SK-N-SH (cell line): ENCODE measurements at regions not wholly inside any gene's neighbourhood (a gene's known extent, or its start where the extent isn't known, plus 50 kb on each side); places are given as distances from the start of the nearest gene placed in this dataset.

Experiments used
- CTCF ChIA-PET: fragments of 300-600, 350-600 bp; formaldehyde crosslinking; extraction: SDS; loops from one replicate; lab custom pipeline; 2021; lab: Yijun Ruan, JAX
- POLR2A ChIA-PET: fragments of 350-600 bp; sonication (Branson Sonifier 250); formaldehyde crosslinking; extraction: SDS; loops from one replicate; lab custom pipeline; 2020; ENCODE audit warnings: antibody characterized with exemption, inconsistent platforms; lab: Yijun Ruan, JAX
- DNase-seq: peaks from one replicate; pipeline ENCODE4 v3.0.0; 2012
- H2AFZ ChIP-seq: fragments of 200-600 bp; sonication (generic); 2 replicates; pipeline ENCODE4 v1.8.1; 2016; ENCODE audit warnings: antibody characterized with exemption, mild to moderate bottlenecking, low read depth
- H3F3A ChIP-seq: fragments of 200-600 bp; sonication (generic); replicated peaks from 2 replicates; pipeline ENCODE3; 2016; ENCODE audit warnings: antibody characterized with exemption, mild to moderate bottlenecking; ENCODE audit not compliant: insufficient read depth
- H3K27ac ChIP-seq, 2 experiments: fragments of 200-500 bp in 1 of 2; fragments of 200-600 bp in 1 of 2; sonication (Bioruptor generic) in 1 of 2; sonication (generic), shearing (Covaris generic) in 1 of 2; 2 replicates each; pipeline versions ENCODE4 v1.5.1 to v1.6.1; 2014 to 2016; ENCODE audit warnings: low read depth in 2 of 2, inconsistent platforms in 1 of 2, low read length in 1 of 2, mild to moderate bottlenecking in 1 of 2, mixed read lengths in 1 of 2
- H3K27me3 ChIP-seq: fragments of 200-600 bp; sonication (generic), shearing (Covaris generic); 2 replicates; pipeline ENCODE4 v1.6.1; 2016; ENCODE audit warnings: mixed run types; ENCODE audit not compliant: insufficient read depth
- H3K36me3 ChIP-seq, 2 experiments: fragments of 200-500 bp in 1 of 2; fragments of 200-600 bp in 1 of 2; sonication (Bioruptor generic) in 1 of 2; sonication (generic) in 1 of 2; replicated peaks in 1 of 2; 2 replicates each; pipeline versions ENCODE3 to v1.5.1; 2014 to 2016; ENCODE audit warnings: low read length in 1 of 2, mild to moderate bottlenecking in 1 of 2; ENCODE audit not compliant: insufficient read depth in 2 of 2, control insufficient read depth in 1 of 2
- H3K4me1 ChIP-seq, 2 experiments: fragments of 200-500 bp in 1 of 2; fragments of 200-600 bp in 1 of 2; sonication (Bioruptor generic) in 1 of 2; sonication (generic), shearing (Covaris generic) in 1 of 2; 2 replicates each; pipeline versions ENCODE4 v1.5.1 to v1.6.1; 2014 to 2016; ENCODE audit warnings: low read depth in 1 of 2, low read length in 1 of 2, mixed run types in 1 of 2; ENCODE audit not compliant: insufficient read depth in 2 of 2, control insufficient read depth in 1 of 2
- H3K4me2 ChIP-seq: fragments of 200-600 bp; sonication (generic), shearing (Covaris generic); 2 replicates; pipeline ENCODE4 v1.6.1; 2017; ENCODE audit warnings: mixed run types
- H3K4me3 ChIP-seq, 2 experiments: fragments of 200-500 bp in 1 of 2; fragments of 200-600 bp in 1 of 2; sonication (Bioruptor generic) in 1 of 2; sonication (generic), shearing (Covaris generic) in 1 of 2; 2 replicates each; pipeline versions ENCODE4 v1.5.1 to v1.8.1; 2014 to 2016; ENCODE audit warnings: low read depth in 2 of 2, inconsistent platforms in 1 of 2, low read length in 1 of 2, mild to moderate bottlenecking in 1 of 2, mixed read lengths in 1 of 2, moderate library complexity in 1 of 2
- H3K79me2 ChIP-seq: fragments of 200-600 bp; sonication (generic); 2 replicates; pipeline ENCODE4 v1.8.1; 2017; ENCODE audit warnings: mild to moderate bottlenecking; ENCODE audit not compliant: insufficient read depth
- H3K9ac ChIP-seq: fragments of 200-600 bp; sonication (generic); 2 replicates; pipeline ENCODE4 v1.6.1; 2017; ENCODE audit warnings: mixed run types
- H3K9me2 ChIP-seq: fragments of 200-600 bp; sonication (generic); 2 replicates; pipeline ENCODE4 v1.6.1; 2017; ENCODE audit warnings: mixed run types
- H3K9me3 ChIP-seq: fragments of 200-600 bp; sonication (generic); 2 replicates; pipeline ENCODE4 v1.6.1; 2017; ENCODE audit warnings: mixed run types, mild to moderate bottlenecking, moderate library complexity
- H4K20me1 ChIP-seq: fragments of 200-600 bp; sonication (generic); 2 replicates; pipeline ENCODE4 v1.6.1; 2017; ENCODE audit warnings: mild to moderate bottlenecking, mixed run types; ENCODE audit not compliant: insufficient read depth
- CTCF ChIP-seq: fragments of 200-600 bp; sonication (generic); IDR thresholded peaks from 2 replicates; pipeline ENCODE4 v1.6.1; 2017; ENCODE audit warnings: antibody characterized with exemption, mild to moderate bottlenecking, moderate library complexity
- ELF1 ChIP-seq: IDR thresholded peaks from 2 replicates; pipeline ENCODE4 v1.4.0; 2012
- EP300 ChIP-seq, 2 experiments: IDR thresholded peaks; 2 replicates each; pipeline versions ENCODE4 v1.4.0 to v1.6.1; 2012; ENCODE audit warnings: borderline replicate concordance in 1 of 2, low read depth in 1 of 2, low read length in 1 of 2
- EZH2phosphoT487 ChIP-seq: fragments of 200-600 bp; sonication (generic); IDR thresholded peaks from 2 replicates; pipeline ENCODE4 v1.6.1; 2017; ENCODE audit warnings: low read depth, mixed run types, mild to moderate bottlenecking, antibody characterized with exemption, moderate library complexity, borderline replicate concordance
- FOSL2 ChIP-seq: IDR thresholded peaks from 2 replicates; pipeline ENCODE4 v1.4.0; 2012; ENCODE audit warnings: low read depth, mild to moderate bottlenecking, moderate library complexity, borderline replicate concordance
- FOXM1 ChIP-seq: IDR thresholded peaks from 2 replicates; pipeline ENCODE4 v1.4.0; 2012; ENCODE audit warnings: low read depth, mild to moderate bottlenecking
- IRF3 ChIP-seq: fragments of 150-350 bp; IDR thresholded peaks from 2 replicates; pipeline ENCODE4 v1.6.1; 2016; ENCODE audit warnings: mild to moderate bottlenecking, low read depth, low read length
- JUND ChIP-seq: IDR thresholded peaks from 2 replicates; pipeline ENCODE4 v1.4.0; 2012
- NFIC ChIP-seq: IDR thresholded peaks from 2 replicates; pipeline ENCODE4 v1.4.0; 2012; ENCODE audit warnings: borderline replicate concordance
- PBX3 ChIP-seq: IDR thresholded peaks from 2 replicates; pipeline ENCODE4; 2012
- POLR2AphosphoS5 ChIP-seq: IDR thresholded peaks from 2 replicates; pipeline ENCODE4 v1.6.1; 2012; ENCODE audit warnings: low read depth, low read length
- REST ChIP-seq: IDR thresholded peaks from 2 replicates; pipeline ENCODE4 v1.6.1; 2012; ENCODE audit warnings: mild to moderate bottlenecking, low read depth, low read length, moderate library complexity
- RFX5 ChIP-seq: IDR thresholded peaks from 2 replicates; pipeline ENCODE4 v1.6.1; 2012; ENCODE audit warnings: mild to moderate bottlenecking, improper control_type of control experiment, low read length
- SMC3 ChIP-seq: IDR thresholded peaks from 2 replicates; pipeline ENCODE4 v1.6.1; 2012; ENCODE audit warnings: low read depth, low read length, improper control_type of control experiment
- TCF12 ChIP-seq: IDR thresholded peaks from 2 replicates; pipeline ENCODE4 v1.4.0; 2012
- TEAD4 ChIP-seq: IDR thresholded peaks from 2 replicates; pipeline ENCODE4 v1.4.0; 2012; ENCODE audit warnings: mild to moderate bottlenecking, borderline replicate concordance; ENCODE audit not compliant: insufficient read depth
- USF2 ChIP-seq: fragments of 150-350 bp; IDR thresholded peaks from 2 replicates; pipeline ENCODE4 v1.6.1; 2017; ENCODE audit warnings: antibody characterized with exemption, low read length, low read depth, borderline replicate concordance
- WGBS: methylation state at CpG from one replicate; pipeline ENCODE4 v1.1.6; 2017; ENCODE audit warnings: low lambda C conversion rate; 5-methylcytosine and 5-hydroxymethylcytosine counted together

- DNase-seq = no peak
- 16% methylated on average over 1 of the region's 1 CpG for WGBS
- no peaks in the 10 kb centered on the region for H3K36me3 ChIP-seq
- CTCF ChIA-PET = no interaction called here
- H4K20me1 ChIP-seq = no peaks in the 10 kb centered on the region
- no peak overlapping the region for H3K27ac ChIP-seq
- no peaks in the 10 kb centered on the region for H3K27me3 ChIP-seq
- no peak overlapping the region for H3K4me2 ChIP-seq
- no peaks in the 10 kb centered on the region; a peak in 1 of 4 replicates for H3K4me1 ChIP-seq
- H3K79me2 ChIP-seq = no peaks in the 10 kb centered on the region
- POLR2A ChIA-PET = no interaction called here
- TF ChIP-seq USF2 = no peak
- TF ChIP-seq REST = no peak
- no peak for TF ChIP-seq TCF12
- no peak for TF ChIP-seq SMC3
- no peak for TF ChIP-seq RFX5
- TF ChIP-seq JUND = no peak
- TF ChIP-seq ELF1 = no peak
- no peak for TF ChIP-seq POLR2AphosphoS5
- TF ChIP-seq TEAD4 = no peak
- no peak for TF ChIP-seq EZH2phosphoT487
- no peak for TF ChIP-seq NFIC
- no peak overlapping the region for H3K4me3 ChIP-seq
- H2AFZ ChIP-seq = no peak overlapping the region
- no peaks in the 10 kb centered on the region for H3F3A ChIP-seq
- no peaks in the 10 kb centered on the region for H3K9me2 ChIP-seq
- H3K9ac ChIP-seq = no peak overlapping the region
- no peaks in the 10 kb centered on the region for H3K9me3 ChIP-seq
These were observed 197.5 kb upstream of the FLRT2 start for GRCh38 chr14:85332401-85332800.

GRCh38 chr14:85333313-85333712, 196.6 kb upstream of the FLRT2 start:
- Histone ChIP-seq H3K27ac (peak overlapping the region in 1 of 2 experiments; percentile 20; a peak in 1 of 4 replicates), H3K9ac (no peak overlapping the region), H3K9me3 (no peaks in the 10 kb centered on the region), H4K20me1 (no peaks in the 10 kb centered on the region), H3K27me3 (no peaks in the 10 kb centered on the region), H3K9me2 (no peaks in the 10 kb centered on the region), H2AFZ (no peak overlapping the region), H3K79me2 (no peaks in the 10 kb centered on the region), H3K4me2 (peak overlapping the region; percentile 8; the same call in 1 of the 2 replicates), H3K36me3 (no peaks in the 10 kb centered on the region), H3K4me3 (no peak overlapping the region), H3K4me1 (no peaks in the 10 kb centered on the region; a peak in 1 of 4 replicates), H3F3A (no peaks in the 10 kb centered on the region)
- TF ChIP-seq IRF3 (no peak), CTCF (no peak), TCF12 (peak; percentile 89), EP300 (IDR thresholded peaks at IDR 0.05; ENCODE audit: borderline replicate concordance in 1 of 2, low read depth in 1 of 2, low read length in 1 of 2) (peak in 1 of 2 experiments; percentile 34; a peak in 1 of 4 replicates), JUND (peak; percentile 68), PBX3 (peak; percentile 46), NFIC (peak; percentile 67), FOSL2 (peak; percentile 81; the same call in 1 of the 2 replicates), FOXM1 (no peak)
- DNase-seq = no peak
- ChIA-PET POLR2A (no interaction called here), CTCF (interaction anchor here (0.6 kb wide), 1 partner anchor 1263 kb away, joined by 3 read pairs; no protein-coding TSS in a partner anchor)
- 5% methylated on average over 3 of the region's 3 CpGs for WGBS
